Osteocyte (in vitro differentiated cells): ENCODE measurements at regions not wholly inside any gene's neighbourhood (a gene's known extent, or its start where the extent isn't known, plus 50 kb on each side); places are given as distances from the start of the nearest gene placed in this dataset.

ENCODE experiments used
- DNase-seq: peaks from one replicate; pipeline ENCODE4 v3.0.0; 2021; ENCODE audit warnings: mixed read lengths; ENCODE audit not compliant: unreplicated experiment; ENCODE audit errors: extremely low spot score
- H3K27ac Mint-ChIP-seq: one replicate; pipeline ENCODE4 v1.8.0; 2021; ENCODE audit warnings: mild to moderate bottlenecking, mixed read lengths; ENCODE audit not compliant: unreplicated experiment
- H3K27me3 Mint-ChIP-seq: one replicate; pipeline ENCODE4 v1.8.0; 2021; ENCODE audit warnings: mixed read lengths; ENCODE audit not compliant: unreplicated experiment
- H3K36me3 Mint-ChIP-seq: one replicate; pipeline ENCODE4 v1.8.0; 2021; ENCODE audit warnings: mixed read lengths; ENCODE audit not compliant: unreplicated experiment
- H3K4me1 Mint-ChIP-seq: one replicate; pipeline ENCODE4 v1.8.0; 2021; ENCODE audit warnings: mixed read lengths; ENCODE audit not compliant: unreplicated experiment
- H3K4me3 Mint-ChIP-seq: one replicate; pipeline ENCODE4 v1.8.0; 2021; ENCODE audit warnings: mild to moderate bottlenecking, moderate library complexity, mixed read lengths; ENCODE audit not compliant: unreplicated experiment
- H3K9me3 Mint-ChIP-seq: one replicate; pipeline ENCODE4 v1.8.0; 2021; ENCODE audit warnings: mixed read lengths; ENCODE audit not compliant: unreplicated experiment
- TF ChIP-seq, protein P1 (sequence below): fragments of 200-600 bp; sonication (generic); IDR thresholded peaks from 2 replicates; pipeline ENCODE4 v1.5.0; 2021; ENCODE audit warnings: antibody characterized with exemption, mild to moderate bottlenecking, moderate library complexity

DNA sequence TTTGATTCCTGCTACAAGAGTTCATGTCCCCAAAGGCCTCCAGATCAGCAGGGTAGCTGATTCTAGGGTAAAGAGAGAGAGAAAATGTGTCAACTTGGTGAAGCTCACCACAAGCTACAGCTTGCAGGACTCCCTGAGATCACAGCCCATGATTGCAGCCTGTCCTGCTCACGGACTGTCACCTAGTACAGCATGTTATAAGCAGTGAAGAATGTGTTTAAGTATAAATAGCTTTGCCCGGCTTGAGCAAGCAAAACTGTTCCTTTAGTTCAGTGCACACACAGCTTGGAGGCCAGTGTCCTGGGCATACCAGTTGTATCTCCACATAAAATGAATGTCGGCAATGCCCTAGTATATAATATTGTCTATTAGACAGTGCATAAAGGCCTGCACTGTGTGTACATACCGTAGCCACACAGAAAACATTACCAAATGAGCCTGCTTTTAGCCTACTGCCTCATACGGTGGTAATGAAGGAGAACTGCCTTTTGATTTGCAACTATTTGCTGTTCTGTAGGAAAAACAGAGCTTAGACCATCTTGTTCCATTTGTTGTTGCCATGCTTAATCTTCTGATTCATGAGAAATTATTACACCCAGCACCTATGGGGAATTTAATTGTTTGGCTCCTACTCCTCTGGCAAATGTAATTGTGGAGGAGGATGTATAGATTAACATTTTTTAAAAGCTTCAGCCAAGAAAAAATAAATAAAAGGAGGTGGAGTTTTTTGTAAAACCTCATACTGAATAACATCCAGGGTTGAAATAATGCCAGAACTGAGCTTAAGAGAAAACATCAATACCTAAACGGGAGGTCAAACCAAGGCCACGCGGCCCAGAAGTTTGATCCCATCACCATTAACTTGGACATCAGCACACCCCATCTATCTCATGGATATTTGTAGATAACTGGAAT is 108.1 kb upstream of the G2E3 start:
- Mint-ChIP-seq H3K36me3 (no peaks in the 10 kb centered on the region), H3K4me1 (no peaks in the 10 kb centered on the region), H3K9me3 (no peaks in the 10 kb centered on the region), H3K27ac (no peak overlapping the region), H3K4me3 (no peak overlapping the region), H3K27me3 (peaks cover 3% of the 10 kb centered on the region)
- DNase-seq, result no peak
- TF ChIP-seq, protein P1, sequence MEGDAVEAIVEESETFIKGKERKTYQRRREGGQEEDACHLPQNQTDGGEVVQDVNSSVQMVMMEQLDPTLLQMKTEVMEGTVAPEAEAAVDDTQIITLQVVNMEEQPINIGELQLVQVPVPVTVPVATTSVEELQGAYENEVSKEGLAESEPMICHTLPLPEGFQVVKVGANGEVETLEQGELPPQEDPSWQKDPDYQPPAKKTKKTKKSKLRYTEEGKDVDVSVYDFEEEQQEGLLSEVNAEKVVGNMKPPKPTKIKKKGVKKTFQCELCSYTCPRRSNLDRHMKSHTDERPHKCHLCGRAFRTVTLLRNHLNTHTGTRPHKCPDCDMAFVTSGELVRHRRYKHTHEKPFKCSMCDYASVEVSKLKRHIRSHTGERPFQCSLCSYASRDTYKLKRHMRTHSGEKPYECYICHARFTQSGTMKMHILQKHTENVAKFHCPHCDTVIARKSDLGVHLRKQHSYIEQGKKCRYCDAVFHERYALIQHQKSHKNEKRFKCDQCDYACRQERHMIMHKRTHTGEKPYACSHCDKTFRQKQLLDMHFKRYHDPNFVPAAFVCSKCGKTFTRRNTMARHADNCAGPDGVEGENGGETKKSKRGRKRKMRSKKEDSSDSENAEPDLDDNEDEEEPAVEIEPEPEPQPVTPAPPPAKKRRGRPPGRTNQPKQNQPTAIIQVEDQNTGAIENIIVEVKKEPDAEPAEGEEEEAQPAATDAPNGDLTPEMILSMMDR, result no peak

DNA sequence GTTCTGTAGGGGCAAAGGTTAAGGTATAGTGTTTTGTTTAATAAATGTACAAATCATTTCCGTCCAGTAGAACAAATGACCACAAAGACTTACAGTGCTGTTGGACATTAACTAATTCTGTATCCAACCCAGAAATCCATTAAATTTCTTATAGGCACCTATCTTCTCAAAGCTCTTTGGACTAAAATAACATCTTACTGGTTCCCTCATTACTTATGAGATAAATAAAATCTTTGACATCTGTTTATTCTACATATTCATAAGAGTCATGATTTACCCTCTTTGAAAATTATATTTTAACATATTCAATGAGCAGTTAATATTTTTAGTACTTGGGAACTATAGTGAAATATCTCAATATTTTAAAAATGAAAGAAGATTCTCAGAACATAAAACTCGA is 102.7 kb upstream of the G2E3 start:
- DNase-seq, result no peak
- TF ChIP-seq, protein P1, result no peak
- Mint-ChIP-seq H3K4me3 (no peak overlapping the region), H3K27ac (no peak overlapping the region), H3K27me3 (peaks cover 3% of the 10 kb centered on the region), H3K36me3 (no peaks in the 10 kb centered on the region), H3K4me1 (no peaks in the 10 kb centered on the region), H3K9me3 (no peaks in the 10 kb centered on the region)

DNA sequence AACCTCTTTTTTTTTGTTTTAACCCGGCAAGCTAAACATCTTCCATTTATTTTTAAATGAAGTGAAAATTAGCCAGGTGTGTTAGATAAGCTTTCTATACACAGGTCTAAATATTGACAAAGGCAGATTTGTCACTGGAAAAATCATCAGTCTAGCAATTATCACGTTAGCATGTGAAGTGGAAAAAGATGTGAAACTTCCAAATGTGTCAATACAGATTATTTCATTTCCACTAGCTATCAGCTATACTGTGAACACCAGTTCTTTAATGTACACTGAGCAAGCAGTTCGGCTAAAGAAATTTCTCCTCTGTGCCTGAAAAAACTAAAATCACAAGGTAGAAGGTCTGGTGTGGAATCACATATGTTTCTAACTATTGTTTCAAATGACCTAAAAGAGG is 96.6 kb upstream of the G2E3 start:
- no peak overlapping the region for H3K4me3 Mint-ChIP-seq

DNA sequence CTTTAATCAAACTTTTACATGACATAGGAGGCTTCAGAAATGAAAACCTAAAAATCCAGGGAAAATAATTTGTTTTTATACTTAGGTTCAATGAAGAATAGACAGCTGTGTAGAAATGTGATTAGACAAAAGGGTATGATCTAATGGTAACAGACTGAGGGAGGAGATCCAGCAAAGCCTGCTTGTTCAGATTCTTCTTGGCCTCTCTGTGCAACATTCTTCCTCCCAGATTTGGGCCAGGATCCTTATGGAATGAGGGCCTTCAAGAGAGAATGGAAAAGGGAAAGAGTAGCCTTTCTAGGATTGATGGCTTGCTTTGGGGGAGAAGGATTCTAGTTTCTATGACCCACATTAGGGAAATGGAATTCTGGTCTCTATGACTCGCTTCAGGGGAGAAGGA is 94.5 kb upstream of the G2E3 start:
- Mint-ChIP-seq H3K9me3 (no peaks in the 10 kb centered on the region), H3K27me3 (peaks cover 2% of the 10 kb centered on the region), H3K4me1 (no peaks in the 10 kb centered on the region), H3K27ac (no peak overlapping the region), H3K36me3 (no peaks in the 10 kb centered on the region), H3K4me3 (no peak overlapping the region)
- TF ChIP-seq, protein P1, result no peak
- no peak for DNase-seq

More for the DNA sequence above, 96.6 kb upstream of the G2E3 start:
- H3K9me3 Mint-ChIP-seq, result no peaks in the 10 kb centered on the region
- H3K36me3 Mint-ChIP-seq, result no peaks in the 10 kb centered on the region
- TF ChIP-seq, protein P1, result no peak
- no peaks in the 10 kb centered on the region for H3K4me1 Mint-ChIP-seq
- H3K27ac Mint-ChIP-seq, result no peak overlapping the region
- DNase-seq, result no peak
- peaks cover 2% of the 10 kb centered on the region for H3K27me3 Mint-ChIP-seq

DNA sequence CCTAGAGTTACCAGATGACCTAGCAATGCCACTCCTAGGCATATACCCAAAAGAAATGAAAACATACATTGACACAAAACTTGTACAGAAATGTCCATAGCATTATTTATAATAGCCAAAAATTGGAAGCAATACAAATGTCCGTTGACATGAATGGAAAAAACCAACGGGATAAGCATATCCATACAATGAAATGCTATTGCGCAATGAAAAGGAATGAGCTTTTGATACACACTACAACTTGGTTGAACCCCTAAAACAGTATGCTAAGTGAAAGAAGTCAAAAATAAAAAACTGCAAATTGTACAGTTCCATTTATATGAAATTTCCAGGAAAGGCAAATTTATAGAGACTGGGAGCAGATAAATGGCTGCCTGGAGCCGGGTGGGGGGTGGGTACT is 90.6 kb upstream of the G2E3 start:
- TF ChIP-seq, protein P1, result no peak
- H3K36me3 Mint-ChIP-seq, result no peaks in the 10 kb centered on the region
- no peaks in the 10 kb centered on the region for H3K9me3 Mint-ChIP-seq
- H3K27me3 Mint-ChIP-seq, result peaks cover 2% of the 10 kb centered on the region
- no peak for DNase-seq
- H3K27ac Mint-ChIP-seq, result no peak overlapping the region
- no peak overlapping the region for H3K4me3 Mint-ChIP-seq
- H3K4me1 Mint-ChIP-seq, result no peaks in the 10 kb centered on the region
